Cardiac septum (tissue), 1 donor: ENCODE measurements at regions not wholly inside any gene's neighbourhood (a gene's known extent, or its start where the extent isn't known, plus 50 kb on each side); places are given as distances from the start of the nearest gene placed in this dataset.

Source experiments
- DNase-seq: peaks from one replicate; pipeline ENCODE4 v3.0.0-alpha.2; 2020; ENCODE audit warnings: low spot score
- intact Hi-C: fragments of 100-400 bp; cut with DNase I; formaldehyde crosslinking; loops from one replicate; pipeline ENCODE4 v1.14.0; 2022
- donor health status: DM: no; HTN: no; CAD: no.

DNA sequence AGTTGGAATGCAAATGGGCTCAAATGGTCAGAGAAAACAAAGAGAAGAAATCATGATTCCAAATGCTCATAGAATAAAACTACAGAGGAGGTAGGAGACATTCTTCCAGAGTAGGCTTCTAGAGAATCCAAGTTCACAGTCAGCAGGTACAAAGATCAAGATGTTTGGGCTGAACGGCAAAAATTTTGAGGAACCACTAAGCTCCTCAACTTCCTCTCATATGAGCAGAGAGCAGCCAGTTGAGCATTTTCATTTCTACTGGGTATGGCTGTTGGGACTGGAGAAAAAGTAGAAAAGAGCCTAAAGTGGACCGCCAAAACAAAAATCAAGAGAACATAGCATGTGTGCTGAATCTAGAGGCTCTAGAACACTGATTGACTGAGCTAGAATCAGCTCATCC lies 73.8 kb upstream of the ARID2 start:
- no peak for DNase-seq
- intact Hi-C loops: no loop called here

DNA sequence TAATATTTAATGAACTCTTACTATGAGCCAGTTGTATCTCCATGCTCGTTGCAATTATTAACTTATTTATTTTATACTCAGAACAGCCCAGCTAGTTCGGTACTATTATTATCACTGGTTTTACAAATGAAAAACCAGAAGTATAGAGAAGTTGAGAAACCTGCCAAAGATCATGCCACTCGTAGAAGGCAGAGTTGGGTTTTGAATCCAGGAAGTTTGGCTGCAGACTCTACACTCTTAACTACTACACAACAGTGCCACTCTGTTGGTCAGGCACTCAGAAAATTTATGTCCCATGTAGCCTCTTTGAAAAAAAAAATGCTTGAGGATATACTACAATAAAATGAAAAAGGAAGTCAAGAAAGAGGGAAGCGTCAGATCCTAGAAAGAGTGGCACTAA lies 71.5 kb upstream of the ARID2 start:
- DNase-seq: no peak
- intact Hi-C loops: no loop called here

DNA sequence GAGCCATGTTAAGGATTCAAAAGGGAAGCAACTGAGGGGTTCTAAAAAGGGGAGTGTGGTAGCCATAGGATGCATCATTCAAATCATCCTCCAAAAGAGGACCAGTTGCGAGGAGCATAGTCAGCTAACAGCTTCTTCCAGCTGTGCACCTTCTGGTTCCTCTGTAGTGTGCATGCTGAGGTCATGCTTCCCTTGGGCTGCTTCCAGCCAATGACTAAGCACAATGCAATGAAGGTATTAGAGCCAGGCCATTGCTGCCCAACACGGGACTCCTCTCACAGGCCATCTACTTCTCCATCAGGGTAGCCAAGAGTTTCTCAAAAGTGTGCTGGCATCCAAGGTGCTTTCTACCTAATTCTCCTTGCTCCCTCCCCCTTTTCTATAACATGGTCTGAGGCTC lies 69.2 kb upstream of the ARID2 start:
- no peak for DNase-seq
- intact Hi-C loops: no loop called here

GRCh38 chr12:45663455-45663854 lies 66.1 kb upstream of the ARID2 start:
- no peak for DNase-seq
- intact Hi-C loops: no loop called here

- intact Hi-C loops: no loop called here
- no peak for DNase-seq
These were observed 63.6 kb upstream of the ARID2 start for GRCh38 chr12:45665941-45666340.

GRCh38 chr12:45666396-45666795 lies 63.1 kb upstream of the ARID2 start:
- intact Hi-C loops: no loop called here
- no peak for DNase-seq

DNA sequence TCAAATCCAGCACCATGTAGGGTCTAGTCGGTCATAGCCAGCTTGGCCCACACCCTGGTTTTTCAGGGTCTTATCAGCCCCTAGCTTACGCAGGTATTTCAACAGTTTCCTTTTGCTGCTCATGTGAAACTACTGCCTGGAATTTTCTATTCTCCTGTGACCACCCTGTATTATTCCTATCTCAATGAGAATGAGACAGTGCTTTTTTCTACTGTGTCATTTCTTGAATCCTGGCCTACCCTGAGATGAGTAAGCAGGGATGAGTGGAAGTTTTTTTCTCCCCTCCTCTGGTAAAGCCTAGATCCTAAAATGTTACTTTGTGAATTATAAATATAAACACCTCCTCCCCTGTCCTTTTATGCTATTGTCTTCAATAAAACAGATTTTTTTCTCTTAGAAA lies 62.7 kb upstream of the ARID2 start:
- DNase-seq: no peak
- intact Hi-C loops: no loop called here

- DNase-seq: no peak
- intact Hi-C loops: no loop called here
These were observed 61.7 kb upstream of the ARID2 start for GRCh38 chr12:45667761-45668160.

GRCh38 chr12:45668641-45669040 lies 60.9 kb upstream of the ARID2 start:
- no peak for DNase-seq

DNA sequence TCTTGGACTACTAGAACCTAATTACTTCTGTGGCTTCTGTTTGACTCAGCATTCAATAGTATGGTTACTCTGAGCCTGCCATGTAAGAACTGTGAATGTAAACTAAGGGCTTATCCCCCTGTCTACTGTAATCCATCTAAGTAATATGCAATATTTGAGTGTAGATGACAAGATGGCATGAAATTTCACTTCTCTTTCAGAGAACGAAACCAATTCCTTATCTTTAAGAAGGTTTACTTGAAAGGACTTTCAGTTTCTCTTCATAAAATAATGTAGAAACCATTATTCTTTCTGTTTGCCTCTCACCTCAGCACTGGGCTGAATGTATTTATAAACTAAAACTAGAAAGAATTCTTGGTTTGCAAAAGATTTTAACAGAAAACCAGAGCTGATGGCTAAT lies 60.4 kb upstream of the ARID2 start:
- DNase-seq: no peak
- intact Hi-C loops: no loop called here

More at GRCh38 chr12:45668641-45669040, 60.9 kb upstream of the ARID2 start:
- intact Hi-C loops: no loop called here

DNA sequence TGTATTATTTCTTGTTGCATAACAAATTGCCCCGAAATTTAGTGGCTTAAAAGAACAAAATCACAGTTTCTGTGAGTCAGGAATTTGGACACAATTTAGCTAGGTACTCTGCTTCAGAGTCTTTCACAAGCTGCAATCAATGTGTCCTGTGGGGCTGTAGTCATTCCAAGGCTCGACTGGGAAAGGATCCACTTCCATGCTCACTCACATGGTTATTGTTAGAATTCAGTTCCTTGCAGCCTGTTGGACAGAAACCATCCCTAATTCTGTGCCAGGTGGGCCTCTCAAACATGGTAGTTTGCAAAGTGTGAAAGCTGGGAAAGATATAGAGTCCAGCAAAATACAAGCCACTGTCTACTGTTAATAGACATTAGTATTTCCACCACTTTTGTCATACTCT lies 59.7 kb upstream of the ARID2 start:
- intact Hi-C loops: no loop called here
- no peak for DNase-seq

GRCh38 chr12:45670346-45671065 lies 59.0 kb upstream of the ARID2 start:
- intact Hi-C loops: no loop called here

DNA sequence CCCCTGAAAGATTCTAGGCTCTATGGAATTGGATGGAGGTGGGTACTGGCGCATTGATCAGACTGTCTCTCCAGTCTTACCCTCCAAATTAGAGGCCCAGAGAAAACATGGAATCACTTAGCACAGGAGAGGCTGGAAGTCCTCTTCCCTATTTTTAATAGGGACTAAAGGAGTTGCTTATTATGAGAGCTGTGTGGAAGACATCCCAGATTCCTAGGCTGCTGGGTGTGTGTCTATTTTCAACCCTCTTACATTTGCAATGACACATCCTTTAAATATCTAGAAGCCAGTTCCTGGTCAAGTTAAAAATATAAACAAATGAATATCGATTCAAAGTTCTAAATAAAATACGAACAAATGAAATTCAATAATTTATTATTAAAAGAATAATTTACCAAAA lies 58.3 kb upstream of the ARID2 start:
- intact Hi-C loops: no loop called here
- DNase-seq: no peak

More at GRCh38 chr12:45670346-45671065, 59.0 kb upstream of the ARID2 start:
- DNase-seq: no peak

GRCh38 chr12:45674181-45674977 lies 55.1 kb upstream of the ARID2 start:
- DNase-seq: no peak
- intact Hi-C loops: no loop called here

- DNase-seq: no peak
- intact Hi-C loops: no loop called here
These were observed 54.0 kb upstream of the ARID2 start for GRCh38 chr12:45675534-45675933.
